DOHH2 (cell line): ENCODE measurements at regions not wholly inside any gene's neighbourhood (a gene's known extent, or its start where the extent isn't known, plus 50 kb on each side); places are given as distances from the start of the nearest gene placed in this dataset.

Experiments used
- H3F3A ChIP-seq: fragments of 200-600 bp; sonication (generic), shearing (Covaris generic); 2 replicates; pipeline ENCODE4 v1.6.0; 2016; ENCODE audit warnings: antibody characterized with exemption, mild to moderate bottlenecking; ENCODE audit not compliant: control insufficient read depth, insufficient read depth
- H3K27ac ChIP-seq: fragments of 200-600 bp; sonication (generic); 2 replicates; pipeline ENCODE4 v1.5.1; 2014; ENCODE audit warnings: low read depth, mild to moderate bottlenecking, low read length, moderate library complexity
- H3K27me3 ChIP-seq: fragments of 200-600 bp; sonication (generic); 2 replicates; pipeline ENCODE4 v1.6.1; 2014; ENCODE audit warnings: mild to moderate bottlenecking, low read length, mixed read lengths; ENCODE audit not compliant: control insufficient read depth
- H3K36me3 ChIP-seq: fragments of 200-600 bp; sonication (generic); 2 replicates; pipeline ENCODE4 v1.6.1; 2014; ENCODE audit warnings: mild to moderate bottlenecking, low read length, moderate library complexity, mixed read lengths; ENCODE audit not compliant: control insufficient read depth
- H3K4me1 ChIP-seq: fragments of 200-600 bp; sonication (generic); 2 replicates; pipeline ENCODE4 v1.6.1; 2014; ENCODE audit warnings: mild to moderate bottlenecking, low read length, mixed read lengths; ENCODE audit not compliant: control insufficient read depth
- H3K4me2 ChIP-seq: fragments of 200-600 bp; sonication (generic); 2 replicates; pipeline ENCODE4 v1.6.0; 2014; ENCODE audit warnings: mild to moderate bottlenecking, low read length, moderate library complexity
- H3K4me3 ChIP-seq: fragments of 200-600 bp; sonication (generic); 2 replicates; pipeline ENCODE4 v1.5.1; 2014; ENCODE audit warnings: mild to moderate bottlenecking, low read length, mixed read lengths
- H3K79me2 ChIP-seq: fragments of 200-600 bp; sonication (generic); 2 replicates; pipeline ENCODE4 v1.6.1; 2014; ENCODE audit warnings: mild to moderate bottlenecking, low read length, mixed read lengths; ENCODE audit not compliant: control insufficient read depth
- H3K9me2 ChIP-seq: fragments of 200-600 bp; sonication (generic); replicated peaks from 2 replicates; pipeline ENCODE4 v1.6.1; 2014; ENCODE audit warnings: mild to moderate bottlenecking, low read length, mixed read lengths; ENCODE audit not compliant: control insufficient read depth
- H3K9me3 ChIP-seq: fragments of 200-600 bp; sonication (generic); 2 replicates; pipeline ENCODE4 v1.6.1; 2014; ENCODE audit warnings: antibody characterized with exemption, low read length, mixed read lengths; ENCODE audit not compliant: control insufficient read depth, insufficient read depth
- H4K20me1 ChIP-seq: fragments of 200-600 bp; sonication (generic); 2 replicates; pipeline ENCODE4 v1.6.0; 2014; ENCODE audit warnings: low read depth, mild to moderate bottlenecking, antibody characterized with exemption, low read length, moderate library complexity; ENCODE audit not compliant: control insufficient read depth, insufficient read depth
- CTCF ChIP-seq: fragments of 200-600 bp; sonication (generic); IDR thresholded peaks from one replicate; pipeline ENCODE4 v1.5.1; 2014; ENCODE audit warnings: antibody characterized with exemption, mild to moderate bottlenecking, low read depth, low read length; ENCODE audit not compliant: poor library complexity, severe bottlenecking
- EZH2phosphoT487 ChIP-seq: fragments of 200-600 bp; sonication (generic); IDR thresholded peaks from 2 replicates; pipeline ENCODE4 v1.6.1; 2017; ENCODE audit warnings: borderline replicate concordance, mild to moderate bottlenecking, antibody characterized with exemption, low read length, moderate library complexity, mixed read lengths

- Histone ChIP-seq H4K20me1 (no peaks in the 10 kb centered on the region), H3K4me3 (no peak overlapping the region), H3K27me3 (no peaks in the 10 kb centered on the region), H3K36me3 (no peaks in the 10 kb centered on the region), H3K4me1 (no peaks in the 10 kb centered on the region), H3K9me2 (no peaks in the 10 kb centered on the region), H3K27ac (no peak overlapping the region), H3F3A (no peaks in the 10 kb centered on the region), H3K4me2 (no peak overlapping the region), H3K79me2 (no peaks in the 10 kb centered on the region), H3K9me3 (no peaks in the 10 kb centered on the region)
- TF ChIP-seq EZH2phosphoT487, result no peak
- no peak for TF ChIP-seq CTCF
These were observed 658.4 kb downstream of the MED13L start for GRCh38 chr12:115619061-115619460.

GRCh38 chr12:115618105-115618504 lies 659.4 kb downstream of the MED13L start:
- Histone ChIP-seq H3K36me3 (no peaks in the 10 kb centered on the region), H3K4me2 (no peak overlapping the region), H3K9me3 (no peaks in the 10 kb centered on the region), H4K20me1 (no peaks in the 10 kb centered on the region), H3K9me2 (no peaks in the 10 kb centered on the region), H3F3A (no peaks in the 10 kb centered on the region), H3K4me3 (no peak overlapping the region), H3K79me2 (no peaks in the 10 kb centered on the region), H3K27ac (no peak overlapping the region), H3K4me1 (no peaks in the 10 kb centered on the region), H3K27me3 (no peaks in the 10 kb centered on the region)
- TF ChIP-seq EZH2phosphoT487 (no peak), CTCF (no peak)

GRCh38 chr12:115617391-115617790 lies 660.1 kb downstream of the MED13L start:
- TF ChIP-seq CTCF (no peak), EZH2phosphoT487 (no peak)
- H3K4me2 ChIP-seq, result no peak overlapping the region

GRCh38 chr12:115611477-115611876 lies 666.0 kb downstream of the MED13L start:
- Histone ChIP-seq H3K9me2 (no peaks in the 10 kb centered on the region), H3K79me2 (no peaks in the 10 kb centered on the region), H3K4me3 (no peak overlapping the region), H3K36me3 (no peaks in the 10 kb centered on the region), H3K4me1 (no peaks in the 10 kb centered on the region), H3K27ac (no peak overlapping the region), H3K4me2 (no peak overlapping the region), H3K9me3 (no peaks in the 10 kb centered on the region), H3K27me3 (no peaks in the 10 kb centered on the region), H3F3A (no peaks in the 10 kb centered on the region), H4K20me1 (no peaks in the 10 kb centered on the region)
- TF ChIP-seq CTCF, result no peak
- TF ChIP-seq EZH2phosphoT487, result no peak

More at GRCh38 chr12:115617391-115617790, 660.1 kb downstream of the MED13L start:
- Histone ChIP-seq H3K9me3 (no peaks in the 10 kb centered on the region), H3K27me3 (no peaks in the 10 kb centered on the region), H3K79me2 (no peaks in the 10 kb centered on the region), H3F3A (no peaks in the 10 kb centered on the region), H4K20me1 (no peaks in the 10 kb centered on the region), H3K36me3 (no peaks in the 10 kb centered on the region), H3K4me1 (no peaks in the 10 kb centered on the region), H3K9me2 (no peaks in the 10 kb centered on the region), H3K4me3 (no peak overlapping the region), H3K27ac (no peak overlapping the region)
